H9 (cell line): ENCODE measurements at regions not wholly inside any gene's neighbourhood (a gene's known extent, or its start where the extent isn't known, plus 50 kb on each side); places are given as distances from the start of the nearest gene placed in this dataset.

Source experiments
- DNase-seq: peaks from one replicate; pipeline ENCODE4 v3.0.0-alpha.2; 2017
- H2AFZ ChIP-seq: one replicate; pipeline ENCODE4 v1.6.1; 2013; ENCODE audit warnings: mild to moderate bottlenecking, low read length, control low read depth, moderate library complexity
- H2AK5ac ChIP-seq: 2 replicates; pipeline ENCODE4 v1.6.1; 2013; ENCODE audit warnings: low read length, control low read depth, mixed read lengths; ENCODE audit not compliant: insufficient read length
- H2BK120ac ChIP-seq: one replicate; pipeline ENCODE4 v1.6.1; 2013; ENCODE audit warnings: low read depth, mild to moderate bottlenecking, low read length, control low read depth, inconsistent platforms; ENCODE audit not compliant: poor library complexity, severe bottlenecking
- H2BK12ac ChIP-seq: 2 replicates; pipeline ENCODE4 v1.6.1; 2013; ENCODE audit warnings: low read length, control low read depth, mixed read lengths, low read depth; ENCODE audit not compliant: insufficient read length
- H2BK15ac ChIP-seq: 2 replicates; pipeline ENCODE4 v1.6.1; 2013; ENCODE audit warnings: low read depth, low read length, control low read depth
- H2BK20ac ChIP-seq: one replicate; pipeline ENCODE4 v1.6.1; 2013; ENCODE audit warnings: low read depth, mild to moderate bottlenecking, low read length, control low read depth, inconsistent platforms; ENCODE audit not compliant: poor library complexity, severe bottlenecking
- H2BK5ac ChIP-seq: 2 replicates; pipeline ENCODE4 v1.6.1; 2013; ENCODE audit warnings: low read length, control low read depth, mixed read lengths; ENCODE audit not compliant: insufficient read length
- H3K14ac ChIP-seq: 2 replicates; pipeline ENCODE4 v1.6.1; 2013; ENCODE audit warnings: low read length, control low read depth; ENCODE audit not compliant: insufficient read depth
- H3K18ac ChIP-seq: 2 replicates; pipeline ENCODE4 v1.6.1; 2013; ENCODE audit warnings: low read depth, mild to moderate bottlenecking, mixed read lengths, low read length, control low read depth; ENCODE audit not compliant: insufficient read length
- H3K23ac ChIP-seq: 2 replicates; pipeline ENCODE4 v1.6.1; 2013; ENCODE audit warnings: low read length, control low read depth, mixed read lengths, low read depth; ENCODE audit not compliant: insufficient read length
- H3K23me2 ChIP-seq: 2 replicates; pipeline ENCODE4 v1.6.1; 2013; ENCODE audit warnings: low read depth, mild to moderate bottlenecking, mixed read lengths, low read length, control low read depth; ENCODE audit not compliant: insufficient read length, poor library complexity, severe bottlenecking
- H3K27ac ChIP-seq: 2 replicates; pipeline ENCODE4 v1.5.1; 2013; ENCODE audit warnings: low read length, control low read depth, mixed read lengths, low read depth; ENCODE audit not compliant: insufficient read length
- H3K27me3 ChIP-seq: 2 replicates; pipeline ENCODE4 v1.6.1; 2013; ENCODE audit warnings: low read length, control low read depth, inconsistent platforms; ENCODE audit not compliant: insufficient read depth
- H3K4ac ChIP-seq: 2 replicates; pipeline ENCODE4 v1.6.1; 2013; ENCODE audit warnings: low read depth, mild to moderate bottlenecking, control low read depth, inconsistent platforms, low read length, moderate library complexity
- H3K4me1 ChIP-seq: 2 replicates; pipeline ENCODE4 v1.6.1; 2013; ENCODE audit warnings: low read length, control low read depth, inconsistent platforms; ENCODE audit not compliant: insufficient read depth
- H3K4me2 ChIP-seq: 2 replicates; pipeline ENCODE4 v1.6.1; 2013; ENCODE audit warnings: low read length, control low read depth, mixed read lengths; ENCODE audit not compliant: insufficient read length, insufficient read depth
- H3K56ac ChIP-seq: 2 replicates; pipeline ENCODE4 v1.6.1; 2013; ENCODE audit warnings: low read depth, mild to moderate bottlenecking, mixed read lengths, low read length, control low read depth; ENCODE audit not compliant: insufficient read length
- H3K79me1 ChIP-seq: 2 replicates; pipeline ENCODE4 v1.6.1; 2013; ENCODE audit warnings: low read depth, mild to moderate bottlenecking, moderate library complexity, low read length, control low read depth, inconsistent platforms; ENCODE audit not compliant: insufficient read depth, poor library complexity, severe bottlenecking
- H3K79me2 ChIP-seq: 2 replicates; pipeline ENCODE4 v1.6.1; 2013; ENCODE audit warnings: low read length, control low read depth, inconsistent platforms; ENCODE audit not compliant: insufficient read depth
- H3K9ac ChIP-seq: 2 replicates; pipeline ENCODE4 v1.6.1; 2013; ENCODE audit warnings: low read length, control low read depth, mixed read lengths; ENCODE audit not compliant: insufficient read length; ENCODE audit errors: extremely low read depth
- H3K9me3 ChIP-seq: one replicate; pipeline ENCODE4 v1.6.1; 2013; ENCODE audit warnings: low read depth, low read length, inconsistent platforms; ENCODE audit not compliant: control insufficient read depth
- H3T11ph ChIP-seq: one replicate; pipeline ENCODE4 v1.6.1; 2013; ENCODE audit warnings: mild to moderate bottlenecking, low read length, control low read depth, inconsistent platforms
- H4K20me1 ChIP-seq: one replicate; pipeline ENCODE4 v1.6.1; 2013; ENCODE audit not compliant: control insufficient read depth, insufficient read length, insufficient read depth
- H4K5ac ChIP-seq: 2 replicates; pipeline ENCODE4 v1.6.1; 2013; ENCODE audit warnings: low read depth, mild to moderate bottlenecking, mixed read lengths, low read length, control low read depth; ENCODE audit not compliant: insufficient read length
- H4K8ac ChIP-seq: replicated peaks from 2 replicates; pipeline ENCODE4 v1.6.1; 2013; ENCODE audit warnings: low read length, control low read depth, mixed read lengths, low read depth; ENCODE audit not compliant: insufficient read length
- H4K91ac ChIP-seq: 2 replicates; pipeline ENCODE4 v1.6.1; 2013; ENCODE audit warnings: low read depth, mild to moderate bottlenecking, moderate library complexity, mixed read lengths, low read length, control low read depth; ENCODE audit not compliant: insufficient read length
- H3K27ac Mint-ChIP-seq, 3 experiments: 2 replicates in 2 of 3; 3 replicates in 1 of 3; pipeline ENCODE4 v1.8.0; 2020 to 2021; ENCODE audit warnings: mixed read lengths in 3 of 3, mild to moderate bottlenecking in 1 of 3, moderate library complexity in 1 of 3
- H3K27me3 Mint-ChIP-seq: 2 replicates; pipeline ENCODE4 v1.8.0; 2021; ENCODE audit warnings: low read depth, mild to moderate bottlenecking, moderate library complexity, mixed read lengths
- H3K36me3 Mint-ChIP-seq, 3 experiments: 2 replicates in 2 of 3; 3 replicates in 1 of 3; pipeline ENCODE4 v1.8.0; 2020 to 2021; ENCODE audit warnings: low read depth in 3 of 3, mixed read lengths in 3 of 3; ENCODE audit not compliant: insufficient read depth in 1 of 3
- H3K4me1 Mint-ChIP-seq, 2 experiments: 2 replicates each; pipeline ENCODE4 v1.8.0; 2020; ENCODE audit warnings: mixed read lengths in 2 of 2
- H3K4me3 Mint-ChIP-seq, 2 experiments: 2 replicates in 1 of 2; 3 replicates in 1 of 2; pipeline ENCODE4 v1.8.0; 2020 to 2021; ENCODE audit warnings: mild to moderate bottlenecking in 2 of 2, mixed read lengths in 2 of 2, moderate library complexity in 1 of 2
- H3K9me3 Mint-ChIP-seq, 2 experiments: 2 replicates in 1 of 2; 3 replicates in 1 of 2; pipeline ENCODE4 v1.8.0; 2020; ENCODE audit warnings: mild to moderate bottlenecking in 2 of 2, mixed read lengths in 2 of 2, moderate library complexity in 1 of 2
- CTCF ChIP-seq: fragments of 200-600 bp; sonication (generic); conservative IDR thresholded peaks from 3 replicates; pipeline ENCODE4 v1.8.0; 2021; ENCODE audit warnings: antibody characterized with exemption, mild to moderate bottlenecking
- WGBS: extraction: QIAGEN DNeasy Blood & Tissue Kit; methylation state at CpG from one replicate; pipeline ENCODE4 v1.1.7; 2013; ENCODE audit warnings: missing lambda C conversion rate, low lambda C conversion rate, mixed read lengths; ENCODE audit not compliant: insufficient read length; ENCODE audit errors: extremely low coverage; 5-methylcytosine and 5-hydroxymethylcytosine counted together

DNA sequence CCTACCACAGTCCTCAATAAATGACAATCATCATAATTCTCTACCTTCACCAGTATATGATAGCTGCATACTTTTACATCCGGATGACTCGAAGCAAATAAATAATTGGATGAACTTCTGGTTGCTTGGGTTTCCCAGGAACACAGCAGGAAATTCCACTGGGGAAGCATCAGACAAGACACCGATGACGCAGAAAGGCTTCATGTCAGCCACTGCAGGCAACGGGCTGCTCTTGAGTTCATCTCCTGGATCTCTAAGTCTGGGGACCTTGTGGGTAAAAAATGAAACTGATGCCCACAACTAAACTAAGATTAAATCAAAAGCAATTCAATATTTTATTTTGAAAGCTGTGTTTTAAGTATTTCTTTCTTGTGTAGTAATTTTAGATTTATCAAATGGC, 472.1 kb upstream of the C16orf82 start:
- Histone ChIP-seq H3K27ac (no peak overlapping the region), H2BK20ac (no peak overlapping the region), H2BK15ac (no peak overlapping the region), H3K79me1 (no peaks in the 10 kb centered on the region), H4K20me1 (no peaks in the 10 kb centered on the region), H3K4me1 (peaks cover 10% of the 10 kb centered on the region; the same call in 1 of the 2 replicates), H3K23ac (no peak overlapping the region), H3K4ac (no peak overlapping the region), H2AK5ac (no peak overlapping the region), H3K56ac (no peak overlapping the region), H4K8ac (no peak overlapping the region), H3K9ac (no peak overlapping the region), H3K27me3 (no peaks in the 10 kb centered on the region), H2BK12ac (no peak overlapping the region), H3K79me2 (no peaks in the 10 kb centered on the region), H3K18ac (no peak overlapping the region), H4K91ac (no peak overlapping the region), H2AFZ (no peak overlapping the region), H3T11ph (no peak overlapping the region), H3K9me3 (no peaks in the 10 kb centered on the region), H3K23me2 (no peaks in the 10 kb centered on the region), H3K4me2 (no peak overlapping the region), H3K14ac (no peak overlapping the region), H2BK120ac (no peak overlapping the region), H2BK5ac (no peak overlapping the region), H4K5ac (no peak overlapping the region)
- peaks cover 0 to 3% (median 0%) of the 10 kb centered on the region in 3 experiments; a peak in 1 of 7 replicates for H3K36me3 Mint-ChIP-seq
- no peak for DNase-seq
- no peak for TF ChIP-seq CTCF
- no peaks in the 10 kb centered on the region; the same call in 1 of the 2 replicates for H3K27me3 Mint-ChIP-seq
- H3K4me1 Mint-ChIP-seq: peaks cover 36 to 37% of the 10 kb centered on the region in 2 experiments
- WGBS: no CpG with 5 or more reads among the region's 5 CpGs
- no peak overlapping the region for H3K4me3 Mint-ChIP-seq
- no peaks in the 10 kb centered on the region for H3K9me3 Mint-ChIP-seq
- H3K27ac Mint-ChIP-seq: no peak overlapping the region
